ENCODE measurements at regions not wholly inside any gene's neighbourhood (a gene's known extent, or its start where the extent isn't known, plus 50 kb on each side); places are given as distances from the start of the nearest gene placed in this dataset.

GRCh38 chr7:51685794-51686193, 369.2 kb upstream of the COBL start:
- no peak overlapping the region for H4K5ac ChIP-seq (ENCODE audit: insufficient read length, low read depth, low read length)
- 90% methylated on average over 4 of the region's 4 CpGs; no CpG with 5 or more reads in 1 of the 2 experiments for WGBS, 2 experiments (ENCODE audit: extremely low coverage in 1 of 2, insufficient coverage in 1 of 2, insufficient read length in 1 of 2, insufficient replicate concordance in 2 of 2, low coverage in 1 of 2, low lambda C conversion rate in 2 of 2, missing lambda C conversion rate in 1 of 2)
- no peak for TF ChIP-seq SRF (IDR thresholded peaks at IDR 0.05; ENCODE audit: low read depth, low read length)
- no peak for TF ChIP-seq JUN (IDR thresholded peaks at IDR 0.05; ENCODE audit: low read depth, low read length)
- TF ChIP-seq USF2 (IDR thresholded peaks at IDR 0.05; ENCODE audit: low read length): no peak
- no peak for TF ChIP-seq ATF3 (IDR thresholded peaks at IDR 0.05; ENCODE audit: insufficient read depth, low read depth, low read length)
- TF ChIP-seq POU5F1 (IDR thresholded peaks at IDR 0.05; ENCODE audit: low read depth, low read length): no peak
- no peak for TF ChIP-seq POLR2AphosphoS5 (IDR thresholded peaks at IDR 0.05; ENCODE audit: low read depth, low read length)
- TF ChIP-seq CEBPB (IDR thresholded peaks at IDR 0.05; ENCODE audit: low read depth, low read length): no peak
- TF ChIP-seq SIX5 (IDR thresholded peaks at IDR 0.05; ENCODE audit: low read depth, low read length): no peak
- no peak for TF ChIP-seq EP300 (IDR thresholded peaks at IDR 0.05; ENCODE audit: borderline replicate concordance in 1 of 2, low read depth in 2 of 2, low read length in 2 of 2)
- no peak for TF ChIP-seq SP1 (IDR thresholded peaks at IDR 0.05; ENCODE audit: low read depth, low read length)

More at GRCh38 chr7:51685794-51686193, 369.2 kb upstream of the COBL start:
- Histone ChIP-seq H3K79me2 (ENCODE audit: control insufficient read depth in 1 of 2, insufficient read depth in 2 of 2, low read length in 2 of 2) (no peaks in the 10 kb centered on the region), H3K14ac (ENCODE audit: insufficient read length) (no peak overlapping the region), H4K8ac (ENCODE audit: extremely low read depth, insufficient read depth, low read length) (no peak overlapping the region), H2BK15ac (ENCODE audit: low read length) (no peak overlapping the region), H3K23ac (ENCODE audit: insufficient read length) (no peak overlapping the region), H4K91ac (replicated peaks; ENCODE audit: insufficient read length, low read length) (no peak overlapping the region), H2BK5ac (ENCODE audit: low read depth, low read length) (no peak overlapping the region), H4K20me1 (replicated peaks in 1 of 2; ENCODE audit: control insufficient read depth in 1 of 2, insufficient read depth in 2 of 2, low read length in 2 of 2) (no peaks in the 10 kb centered on the region), H3K23me2 (ENCODE audit: low read depth, low read length) (no peaks in the 10 kb centered on the region), H3K36me3 (ENCODE audit: control insufficient read depth in 2 of 4, insufficient read depth in 4 of 4, low read length in 3 of 4) (no peaks in the 10 kb centered on the region), H3K27ac (ENCODE audit: low read depth, low read length) (no peak overlapping the region), H3K27me3 (replicated peaks in 1 of 4; ENCODE audit: control insufficient read depth in 3 of 4, extremely low read depth in 1 of 4, insufficient read depth in 3 of 4, low read length in 3 of 4) (no peaks in the 10 kb centered on the region), H2BK120ac (replicated peaks; ENCODE audit: low read depth, low read length) (no peak overlapping the region), H2AFZ (ENCODE audit: low read length) (no peak overlapping the region), H3K9ac (replicated peaks in 1 of 4; ENCODE audit: extremely low read depth in 1 of 4, low read depth in 3 of 4, low read length in 3 of 4) (no peak overlapping the region), H3K18ac (ENCODE audit: extremely low read depth, low read length) (no peak overlapping the region), H3K9me3 (ENCODE audit: insufficient read depth in 2 of 2, low read depth in 1 of 2, low read length in 1 of 2) (no peaks in the 10 kb centered on the region), H2BK20ac (ENCODE audit: low read length) (no peak overlapping the region), H3K79me1 (ENCODE audit: low read depth, low read length) (no peaks in the 10 kb centered on the region), H3K4me1 (replicated peaks in 1 of 4; ENCODE audit: control insufficient read depth in 3 of 4, insufficient read depth in 4 of 4, low read length in 3 of 4) (no peaks in the 10 kb centered on the region), H3K56ac (replicated peaks; ENCODE audit: insufficient read length, low read depth, low read length) (no peak overlapping the region), H3K4ac (replicated peaks; ENCODE audit: insufficient read length, low read depth, low read length) (no peak overlapping the region), H3K4me2 (ENCODE audit: insufficient read depth in 1 of 2, low read depth in 2 of 2, low read length in 2 of 2) (no peak overlapping the region), H3K4me3 (ENCODE audit: extremely low read depth in 1 of 4, insufficient read depth in 2 of 4, low read depth in 3 of 4, low read length in 4 of 4) (no peak overlapping the region), H2AK5ac (ENCODE audit: low read depth, low read length) (no peak overlapping the region), H2BK12ac (ENCODE audit: low read depth, low read length) (no peak overlapping the region)
- DNase-seq (ENCODE audit: low read depth in 1 of 2, low spot score in 2 of 2) (no peak), FAIRE-seq (no peak)
- CTCF ChIA-PET (ENCODE audit: partially characterized antibody): interaction anchor here (0.7 kb wide), 1 partner anchor 824 kb away, joined by 3 read pairs; no protein-coding TSS in a partner anchor
- POLR2A ChIA-PET (ENCODE audit: partially characterized antibody): no interaction called here

Data from H1 (cell line).